GM23338 (cell line): ENCODE measurements at regions not wholly inside any gene's neighbourhood (a gene's known extent, or its start where the extent isn't known, plus 50 kb on each side); places are given as distances from the start of the nearest gene placed in this dataset.

ENCODE experiments used
- POLR2AphosphoS5 ChIP-seq: IDR thresholded peaks from 2 replicates; pipeline ENCODE4 v1.6.1; 2016; ENCODE audit warnings: antibody characterized with exemption, low read depth
- STAT1 ChIP-seq: IDR thresholded peaks from one replicate; pipeline ENCODE4 v1.6.1; 2016; ENCODE audit warnings: antibody characterized with exemption; ENCODE audit not compliant: unreplicated experiment

DNA sequence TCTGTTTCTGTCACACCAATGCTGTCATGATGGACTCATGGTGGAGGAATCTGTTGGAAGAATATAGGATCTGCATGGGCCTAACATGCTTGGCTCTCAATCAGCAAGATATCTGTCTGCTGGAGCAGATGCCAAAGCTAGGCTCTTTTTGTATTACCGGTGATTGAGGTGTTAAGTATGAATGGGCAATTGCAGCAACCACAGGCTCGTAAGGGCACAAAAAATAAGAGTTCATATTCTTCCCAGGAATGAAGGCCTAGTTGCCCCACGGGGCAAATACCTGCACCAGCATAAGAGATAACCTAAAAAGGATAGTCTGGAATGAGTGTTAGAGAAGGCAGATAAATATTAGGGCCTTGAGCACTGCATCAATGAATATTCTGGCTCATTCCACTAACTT, 679.5 kb upstream of the COX7C start:
- TF ChIP-seq STAT1 (no peak), POLR2AphosphoS5 (no peak)
